ENCODE measurements at regions not wholly inside any gene's neighbourhood (a gene's known extent, or its start where the extent isn't known, plus 50 kb on each side); places are given as distances from the start of the nearest gene placed in this dataset.

DNA sequence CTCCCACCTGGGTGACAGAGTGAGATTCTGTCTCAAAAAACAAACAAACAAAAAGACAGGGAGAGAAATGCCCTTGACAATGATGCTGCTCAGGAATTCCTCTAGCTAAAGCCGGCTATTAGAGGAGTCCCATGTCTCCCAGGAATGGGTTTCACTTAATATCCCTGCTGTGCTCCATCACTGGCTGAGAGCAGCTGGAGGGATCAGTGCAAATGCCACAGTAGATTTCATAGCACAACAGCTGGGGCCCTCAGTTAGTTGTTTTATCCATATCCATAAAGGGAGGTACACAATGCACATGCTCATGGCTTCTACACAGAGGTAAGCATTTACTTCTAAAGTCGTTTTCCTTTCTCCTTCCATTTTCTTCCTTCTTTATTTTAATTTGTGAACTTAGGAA, 742.0 kb upstream of the POU3F2 start:
- Mint-ChIP-seq H3K27ac (ENCODE audit: unreplicated experiment) (no peak overlapping the region), H3K4me1 (no peaks in the 10 kb centered on the region), H3K4me3 (no peak overlapping the region), H3K27me3 (ENCODE audit: low read depth) (no peaks in the 10 kb centered on the region), H3K9me3 (peaks cover 8% of the 10 kb centered on the region), H3K36me3 (ENCODE audit: low read depth) (peaks cover 3% of the 10 kb centered on the region)
- DNase-seq (ENCODE audit: low read depth, low spot score) = no peak
- TF ChIP-seq, protein P1, sequence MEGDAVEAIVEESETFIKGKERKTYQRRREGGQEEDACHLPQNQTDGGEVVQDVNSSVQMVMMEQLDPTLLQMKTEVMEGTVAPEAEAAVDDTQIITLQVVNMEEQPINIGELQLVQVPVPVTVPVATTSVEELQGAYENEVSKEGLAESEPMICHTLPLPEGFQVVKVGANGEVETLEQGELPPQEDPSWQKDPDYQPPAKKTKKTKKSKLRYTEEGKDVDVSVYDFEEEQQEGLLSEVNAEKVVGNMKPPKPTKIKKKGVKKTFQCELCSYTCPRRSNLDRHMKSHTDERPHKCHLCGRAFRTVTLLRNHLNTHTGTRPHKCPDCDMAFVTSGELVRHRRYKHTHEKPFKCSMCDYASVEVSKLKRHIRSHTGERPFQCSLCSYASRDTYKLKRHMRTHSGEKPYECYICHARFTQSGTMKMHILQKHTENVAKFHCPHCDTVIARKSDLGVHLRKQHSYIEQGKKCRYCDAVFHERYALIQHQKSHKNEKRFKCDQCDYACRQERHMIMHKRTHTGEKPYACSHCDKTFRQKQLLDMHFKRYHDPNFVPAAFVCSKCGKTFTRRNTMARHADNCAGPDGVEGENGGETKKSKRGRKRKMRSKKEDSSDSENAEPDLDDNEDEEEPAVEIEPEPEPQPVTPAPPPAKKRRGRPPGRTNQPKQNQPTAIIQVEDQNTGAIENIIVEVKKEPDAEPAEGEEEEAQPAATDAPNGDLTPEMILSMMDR (conservative IDR thresholded peaks at IDR 0.05) = no peak

DNA sequence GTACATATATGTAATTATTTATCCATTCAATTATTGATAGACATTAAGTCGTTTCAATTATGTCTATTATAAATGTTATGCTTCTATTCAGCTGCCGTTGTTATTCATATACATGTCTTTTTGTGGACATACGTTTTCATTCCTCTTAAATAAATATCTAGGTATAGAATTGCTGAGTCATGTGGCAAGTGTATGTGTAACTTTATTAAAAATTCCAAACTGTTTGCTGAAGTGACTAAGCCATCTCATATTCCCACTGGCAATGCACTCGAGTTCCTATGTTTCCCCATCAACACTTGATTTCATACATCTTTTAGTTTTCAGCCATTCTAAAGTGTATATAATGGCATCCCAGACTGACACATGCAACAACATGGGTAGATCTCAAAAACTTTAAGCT, 739.7 kb upstream of the POU3F2 start:
- Mint-ChIP-seq H3K4me3 (no peak overlapping the region), H3K9me3 (peaks cover 2% of the 10 kb centered on the region), H3K36me3 (ENCODE audit: low read depth) (no peaks in the 10 kb centered on the region), H3K27me3 (ENCODE audit: low read depth) (no peaks in the 10 kb centered on the region), H3K4me1 (no peaks in the 10 kb centered on the region), H3K27ac (ENCODE audit: unreplicated experiment) (no peak overlapping the region)
- DNase-seq (ENCODE audit: low read depth, low spot score) = no peak
- TF ChIP-seq, protein P1 (conservative IDR thresholded peaks at IDR 0.05) = no peak

DNA sequence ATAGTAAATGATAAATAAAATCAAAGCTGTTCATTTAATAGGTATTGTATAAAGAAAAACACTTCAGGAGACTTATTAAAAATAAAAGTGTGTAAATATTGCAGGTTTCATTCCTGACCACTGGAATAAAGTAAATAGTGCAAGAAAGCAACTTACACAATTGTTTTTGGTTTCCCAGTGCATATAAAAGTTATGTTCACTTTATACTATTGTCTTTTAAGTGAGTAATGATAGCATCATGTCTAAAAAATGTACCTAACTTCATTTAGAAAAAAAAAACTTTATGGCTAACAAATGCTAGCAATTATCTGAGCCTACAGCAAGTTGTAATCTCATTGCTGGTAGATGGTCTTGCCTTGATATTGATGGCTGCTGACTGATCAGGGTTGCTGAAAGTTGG, 726.6 kb upstream of the POU3F2 start:
- Mint-ChIP-seq H3K27me3 (ENCODE audit: low read depth) (no peaks in the 10 kb centered on the region), H3K4me3 (no peak overlapping the region), H3K9me3 (peaks cover 12% of the 10 kb centered on the region), H3K4me1 (no peaks in the 10 kb centered on the region), H3K36me3 (ENCODE audit: low read depth) (peaks cover 11% of the 10 kb centered on the region), H3K27ac (ENCODE audit: unreplicated experiment) (no peak overlapping the region)
- TF ChIP-seq, protein P1 (conservative IDR thresholded peaks at IDR 0.05) = no peak
- DNase-seq (ENCODE audit: low read depth, low spot score) = no peak

DNA sequence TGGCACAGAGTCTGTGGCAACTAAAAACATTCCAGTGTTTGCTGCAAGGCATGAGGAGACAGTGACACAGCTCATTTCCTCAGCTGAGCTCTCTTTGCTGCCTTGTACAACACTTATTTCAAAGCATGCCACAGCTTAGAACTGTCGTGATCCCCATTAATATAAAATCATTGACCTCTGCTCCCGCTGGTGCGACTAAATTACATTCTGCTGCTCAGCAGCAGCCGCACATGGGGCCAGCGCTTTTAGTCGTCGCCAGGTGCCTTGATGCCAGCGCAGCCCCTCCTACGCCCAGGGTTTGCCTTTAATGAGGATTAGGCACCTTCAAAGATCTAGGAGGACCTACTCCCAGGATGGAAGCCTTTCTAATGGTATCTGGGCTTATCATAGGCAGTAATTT, 717.9 kb upstream of the POU3F2 start:
- Mint-ChIP-seq H3K36me3 (ENCODE audit: low read depth) (no peaks in the 10 kb centered on the region), H3K9me3 (no peaks in the 10 kb centered on the region), H3K27ac (ENCODE audit: unreplicated experiment) (no peak overlapping the region), H3K4me3 (no peak overlapping the region), H3K27me3 (ENCODE audit: low read depth) (no peaks in the 10 kb centered on the region), H3K4me1 (peaks cover 53% of the 10 kb centered on the region)
- TF ChIP-seq, protein P1 (conservative IDR thresholded peaks at IDR 0.05) = no peak
- DNase-seq (ENCODE audit: low read depth, low spot score) = no peak

DNA sequence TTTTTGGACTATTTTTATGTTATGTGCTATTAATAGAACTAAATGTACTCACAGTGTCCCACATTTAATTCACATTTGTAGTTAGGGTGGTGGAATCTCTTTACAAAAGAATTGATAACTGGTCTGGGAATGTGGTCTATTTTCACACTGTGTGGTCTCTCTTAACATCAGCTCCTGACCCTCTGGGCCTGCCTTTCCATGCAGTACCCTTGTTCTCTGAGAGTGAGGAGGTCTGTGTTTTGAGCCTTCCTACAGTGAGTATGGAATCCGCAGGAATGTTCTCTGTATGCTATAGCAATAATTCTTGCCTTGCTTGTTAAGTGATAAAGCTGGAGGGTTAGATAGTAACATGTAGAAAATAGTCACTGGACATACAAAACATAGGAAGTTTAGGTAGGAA, 717.3 kb upstream of the POU3F2 start:
- TF ChIP-seq, protein P1 (conservative IDR thresholded peaks at IDR 0.05) = no peak
- no peaks in the 10 kb centered on the region for H3K36me3 Mint-ChIP-seq (ENCODE audit: low read depth)
- peaks cover 53% of the 10 kb centered on the region for H3K4me1 Mint-ChIP-seq
- no peak overlapping the region for H3K4me3 Mint-ChIP-seq
- H3K9me3 Mint-ChIP-seq = no peaks in the 10 kb centered on the region
- no peak for DNase-seq (ENCODE audit: low read depth, low spot score)
- peak overlapping the region; percentile 72 for H3K27ac Mint-ChIP-seq (ENCODE audit: unreplicated experiment)
- H3K27me3 Mint-ChIP-seq (ENCODE audit: low read depth) = no peaks in the 10 kb centered on the region
